Forelimb muscle (tissue), 1 donor: ENCODE measurements at regions not wholly inside any gene's neighbourhood (a gene's known extent, or its start where the extent isn't known, plus 50 kb on each side); places are given as distances from the start of the nearest gene placed in this dataset.

ENCODE experiments used
- DNase-seq: peaks from one replicate; pipeline ENCODE4 v3.0.0-alpha.2; 2013; ENCODE audit warnings: low read depth

GRCh38 chr10:60664859-60665258 lies 113.4 kb upstream of the CDK1 start:
- no peak for DNase-seq

GRCh38 chr10:60663850-60664249 lies 114.4 kb upstream of the CDK1 start:
- DNase-seq, result no peak

- DNase-seq, result no peak
Observed at GRCh38 chr10:60662917-60663614, 115.2 kb upstream of the CDK1 start.

- no peak for DNase-seq
Observed at GRCh38 chr10:60661637-60662036, 116.6 kb upstream of the CDK1 start.

- DNase-seq, result no peak
Observed at GRCh38 chr10:60660625-60661024, 117.7 kb upstream of the CDK1 start.

GRCh38 chr10:60654813-60655464 lies 123.3 kb upstream of the CDK1 start:
- DNase-seq, result no peak

- no peak for DNase-seq
Observed at GRCh38 chr10:60652628-60653027, 125.7 kb upstream of the CDK1 start.

GRCh38 chr10:60650378-60650800 lies 127.9 kb upstream of the CDK1 start:
- DNase-seq, result no peak

GRCh38 chr10:60649485-60650377 lies 128.5 kb upstream of the CDK1 start:
- no peak for DNase-seq

- no peak for DNase-seq
Observed at GRCh38 chr10:60648761-60649160, 129.5 kb upstream of the CDK1 start.

GRCh38 chr10:60646966-60647796 lies 131.1 kb upstream of the CDK1 start:
- peak; percentile 35 for DNase-seq

- DNase-seq, result no peak
Observed at GRCh38 chr10:60645980-60646379, 132.3 kb upstream of the CDK1 start.

GRCh38 chr10:60644436-60645130 lies 133.7 kb upstream of the CDK1 start:
- no peak for DNase-seq

GRCh38 chr10:60643874-60644273 lies 134.4 kb upstream of the CDK1 start:
- no peak for DNase-seq

GRCh38 chr10:60629332-60629731 lies 148.9 kb upstream of the CDK1 start:
- DNase-seq, result no peak

GRCh38 chr10:60627778-60628748 lies 150.2 kb upstream of the CDK1 start:
- DNase-seq, result no peak

GRCh38 chr10:60626037-60626436 lies 152.2 kb upstream of the CDK1 start:
- DNase-seq, result no peak

GRCh38 chr10:60623627-60624026 lies 154.7 kb upstream of the CDK1 start:
- no peak for DNase-seq

GRCh38 chr10:60621018-60621417 lies 157.3 kb upstream of the CDK1 start:
- DNase-seq, result no peak

- DNase-seq, result no peak
Observed at GRCh38 chr10:60618861-60619260, 159.4 kb upstream of the CDK1 start.
